VCaP (cell line): ENCODE measurements at regions not wholly inside any gene's neighbourhood (a gene's known extent, or its start where the extent isn't known, plus 50 kb on each side); places are given as distances from the start of the nearest gene placed in this dataset.

ENCODE experiments used
- H3K27ac ChIP-seq: fragments of 450-650 bp; 2 replicates; pipeline ENCODE4 v1.5.1; 2017
- CTCF ChIP-seq: fragments of 450-650 bp; conservative IDR thresholded peaks from 2 replicates; pipeline ENCODE4 v1.5.1; 2017; ENCODE audit warnings: mild to moderate bottlenecking, moderate library complexity

- no peak overlapping the region for H3K27ac ChIP-seq
- TF ChIP-seq CTCF: no peak
Observed at GRCh38 chr15:93244696-93245660, 156.0 kb upstream of the RGMA start.

DNA sequence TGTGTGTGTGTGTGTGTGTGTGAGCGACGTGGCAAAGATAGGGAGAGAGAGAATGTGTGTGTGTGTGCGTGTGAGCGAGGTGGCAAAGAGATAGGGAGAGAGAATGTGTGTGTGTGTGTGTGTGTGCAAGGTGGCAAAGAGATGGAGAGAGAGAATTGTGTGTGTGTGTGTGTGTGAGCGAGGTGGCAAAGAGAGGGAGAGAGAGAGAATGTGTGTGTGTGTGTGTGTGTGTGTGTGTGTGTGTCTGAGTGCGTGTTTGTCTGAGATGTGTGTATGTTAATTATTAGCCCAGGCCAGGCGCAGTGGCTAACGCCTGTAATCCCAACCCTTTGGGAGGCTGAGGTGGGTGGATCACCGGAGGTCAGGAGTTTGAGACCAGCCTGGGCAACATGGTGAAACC is 154.6 kb upstream of the RGMA start:
- H3K27ac ChIP-seq: no peak overlapping the region
- no peak for TF ChIP-seq CTCF

- no peak for TF ChIP-seq CTCF
- H3K27ac ChIP-seq: no peak overlapping the region
Observed at GRCh38 chr15:93241696-93242585, 152.9 kb upstream of the RGMA start.

DNA sequence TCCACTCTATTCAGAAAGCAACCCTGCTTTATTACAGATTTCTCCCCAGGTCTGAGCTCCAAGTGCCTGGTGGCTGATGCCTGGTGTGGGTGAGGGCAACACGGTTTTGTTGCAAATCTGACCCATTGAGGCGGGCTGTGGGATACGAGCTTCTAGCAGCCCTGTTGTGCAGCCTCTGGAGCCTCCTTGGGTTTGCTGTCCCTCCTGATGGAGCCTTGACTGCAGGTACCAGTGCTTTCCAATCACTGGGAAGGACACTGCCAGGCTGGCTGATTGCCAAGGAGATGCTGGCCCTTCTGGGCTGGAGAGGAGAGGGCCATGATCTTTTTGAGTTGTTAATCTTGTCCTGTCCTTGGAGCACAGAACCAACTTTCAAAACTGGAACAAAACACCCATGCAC is 151.0 kb upstream of the RGMA start:
- no peak overlapping the region for H3K27ac ChIP-seq
- no peak for TF ChIP-seq CTCF

- no peak overlapping the region for H3K27ac ChIP-seq
- no peak for TF ChIP-seq CTCF
Observed at GRCh38 chr15:93239591-93239990, 150.6 kb upstream of the RGMA start.

DNA sequence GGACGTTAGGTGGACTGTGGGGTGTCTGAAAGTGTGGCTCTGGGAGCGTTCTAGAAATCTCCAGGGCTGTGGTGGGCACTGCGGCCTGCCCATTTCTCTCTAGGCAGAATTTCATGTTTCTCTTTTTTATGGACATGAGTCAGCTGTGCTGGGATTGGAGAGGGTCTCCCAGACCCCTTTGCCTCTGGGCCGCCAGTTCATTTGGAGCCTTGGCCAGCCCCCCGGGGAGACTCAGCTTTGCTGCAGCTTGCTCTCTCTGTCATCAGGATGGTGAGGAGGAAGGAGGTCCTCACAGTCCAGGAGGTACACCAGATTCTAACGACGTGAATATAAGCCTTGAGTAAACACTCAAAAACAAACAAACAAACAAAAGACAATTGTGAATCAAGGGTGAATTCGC is 149.6 kb upstream of the RGMA start:
- H3K27ac ChIP-seq: no peak overlapping the region
- no peak for TF ChIP-seq CTCF
